C4-2B (cell line): ENCODE measurements at regions not wholly inside any gene's neighbourhood (a gene's known extent, or its start where the extent isn't known, plus 50 kb on each side); places are given as distances from the start of the nearest gene placed in this dataset.

Experiments used
- H3K27ac ChIP-seq: fragments of 450-650 bp; 2 replicates; pipeline ENCODE4 v1.5.1; 2017
- ZFX ChIP-seq: fragments of 450-650 bp; IDR thresholded peaks from 2 replicates; pipeline ENCODE4 v1.6.1; 2017
- TF ChIP-seq, protein P1 (sequence below): fragments of 450-650 bp; conservative IDR thresholded peaks from 2 replicates; pipeline ENCODE4 v1.5.1; 2017; ENCODE audit warnings: mild to moderate bottlenecking

- TF ChIP-seq ZFX, result no peak
- TF ChIP-seq, protein P1, sequence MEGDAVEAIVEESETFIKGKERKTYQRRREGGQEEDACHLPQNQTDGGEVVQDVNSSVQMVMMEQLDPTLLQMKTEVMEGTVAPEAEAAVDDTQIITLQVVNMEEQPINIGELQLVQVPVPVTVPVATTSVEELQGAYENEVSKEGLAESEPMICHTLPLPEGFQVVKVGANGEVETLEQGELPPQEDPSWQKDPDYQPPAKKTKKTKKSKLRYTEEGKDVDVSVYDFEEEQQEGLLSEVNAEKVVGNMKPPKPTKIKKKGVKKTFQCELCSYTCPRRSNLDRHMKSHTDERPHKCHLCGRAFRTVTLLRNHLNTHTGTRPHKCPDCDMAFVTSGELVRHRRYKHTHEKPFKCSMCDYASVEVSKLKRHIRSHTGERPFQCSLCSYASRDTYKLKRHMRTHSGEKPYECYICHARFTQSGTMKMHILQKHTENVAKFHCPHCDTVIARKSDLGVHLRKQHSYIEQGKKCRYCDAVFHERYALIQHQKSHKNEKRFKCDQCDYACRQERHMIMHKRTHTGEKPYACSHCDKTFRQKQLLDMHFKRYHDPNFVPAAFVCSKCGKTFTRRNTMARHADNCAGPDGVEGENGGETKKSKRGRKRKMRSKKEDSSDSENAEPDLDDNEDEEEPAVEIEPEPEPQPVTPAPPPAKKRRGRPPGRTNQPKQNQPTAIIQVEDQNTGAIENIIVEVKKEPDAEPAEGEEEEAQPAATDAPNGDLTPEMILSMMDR, result no peak
- H3K27ac ChIP-seq, result no peak overlapping the region
These were observed 55.0 kb upstream of the UBE2L5 start for GRCh38 chr13:30367296-30367695.

- H3K27ac ChIP-seq, result no peak overlapping the region
- TF ChIP-seq, protein P1, result no peak
- TF ChIP-seq ZFX, result no peak
These were observed 52.1 kb upstream of the UBE2L5 start for GRCh38 chr13:30370146-30370545.

DNA sequence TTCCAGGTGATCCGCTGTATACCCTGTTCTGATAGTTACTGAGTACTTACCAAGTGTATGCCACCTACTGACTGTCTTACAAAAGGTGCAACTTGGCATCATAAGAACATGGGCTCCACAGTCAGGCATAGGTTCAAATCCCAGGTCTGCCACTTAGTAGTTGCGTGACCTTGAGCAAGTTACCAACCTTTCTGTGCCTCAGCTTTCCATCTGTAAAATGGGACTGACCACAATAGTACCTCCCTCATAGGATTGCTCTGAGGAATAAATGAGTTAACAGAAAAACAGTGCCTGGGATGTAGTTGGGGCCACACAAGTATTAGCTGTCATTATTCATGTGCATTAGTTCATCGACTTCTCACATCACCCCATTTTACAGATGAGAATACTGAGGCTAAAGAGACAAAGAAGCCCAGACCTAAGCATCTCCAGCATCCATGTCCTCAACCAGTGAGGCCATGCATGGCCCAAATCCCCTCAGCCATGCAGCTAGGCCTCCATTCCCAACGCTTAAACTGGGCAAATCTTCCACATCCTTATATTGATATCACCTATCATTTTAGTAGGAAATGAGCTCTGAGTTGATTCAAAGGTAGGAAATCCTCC, 51.3 kb upstream of the UBE2L5 start:
- TF ChIP-seq, protein P1, result no peak
- no peak for TF ChIP-seq ZFX
- H3K27ac ChIP-seq, result no peak overlapping the region

DNA sequence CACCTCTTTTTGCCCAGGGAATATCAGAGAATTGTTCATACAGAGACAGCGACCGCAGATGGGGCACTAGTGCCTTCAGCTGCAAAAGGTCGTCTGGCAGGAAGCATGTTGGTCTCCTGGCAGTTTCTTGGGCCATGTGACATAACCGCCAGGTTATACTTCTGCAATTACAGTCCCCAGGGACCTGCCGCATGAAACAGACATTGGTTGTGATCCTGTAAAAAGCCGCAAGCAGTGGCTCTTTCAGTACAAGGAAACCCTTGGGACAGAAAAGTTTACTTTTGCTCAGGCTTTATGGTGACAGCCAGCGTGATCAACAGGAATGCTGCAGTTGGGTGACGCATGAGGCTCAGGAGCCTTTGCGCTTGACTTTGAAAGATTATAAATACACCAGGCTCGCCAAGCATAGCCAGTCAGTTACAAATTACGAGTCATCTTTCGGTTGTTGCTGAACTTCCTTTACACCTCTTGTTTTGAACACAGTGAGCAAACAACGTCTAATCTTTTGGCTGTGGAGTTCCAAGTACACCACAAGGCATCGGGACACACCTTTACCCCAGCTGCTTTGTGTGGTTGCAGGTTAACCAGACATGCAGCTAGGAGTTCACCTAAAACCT, 50.5 kb upstream of the UBE2L5 start:
- H3K27ac ChIP-seq, result no peak overlapping the region
- TF ChIP-seq, protein P1, result no peak
- TF ChIP-seq ZFX, result no peak
